Mesodermal cell (in vitro differentiated cells): ENCODE measurements at regions not wholly inside any gene's neighbourhood (a gene's known extent, or its start where the extent isn't known, plus 50 kb on each side); places are given as distances from the start of the nearest gene placed in this dataset.

Experiments
- H3K27ac ChIP-seq: 2 replicates; pipeline ENCODE4 v1.7.0; 2013; ENCODE audit warnings: mild to moderate bottlenecking, low read depth, low read length, moderate library complexity; ENCODE audit not compliant: severe bottlenecking
- H3K36me3 ChIP-seq: 2 replicates; pipeline ENCODE4 v1.7.1; 2013; ENCODE audit warnings: mild to moderate bottlenecking, low read length, moderate library complexity; ENCODE audit not compliant: control insufficient read depth, insufficient read depth
- H3K4me1 ChIP-seq: one replicate; pipeline ENCODE4 v1.7.1; 2013; ENCODE audit warnings: mild to moderate bottlenecking, low read length; ENCODE audit not compliant: insufficient read depth, control insufficient read depth, poor library complexity, severe bottlenecking
- H3K4me3 ChIP-seq: 2 replicates; pipeline ENCODE4 v1.7.0; 2013; ENCODE audit warnings: low read length, control low read depth, mild to moderate bottlenecking; ENCODE audit not compliant: insufficient read depth, poor library complexity, severe bottlenecking; ENCODE audit errors: extremely low read depth
- H3K9me3 ChIP-seq: 2 replicates; pipeline ENCODE4 v1.7.1; 2013; ENCODE audit warnings: mild to moderate bottlenecking, low read length, moderate library complexity; ENCODE audit not compliant: control insufficient read depth
- WGBS, 2 experiments: methylation state at CpG; one replicate each; pipeline ENCODE4 v1.1.5; 2013; ENCODE audit warnings: missing lambda C conversion rate in 2 of 2; ENCODE audit not compliant: insufficient coverage in 2 of 2; 5-methylcytosine and 5-hydroxymethylcytosine counted together

DNA sequence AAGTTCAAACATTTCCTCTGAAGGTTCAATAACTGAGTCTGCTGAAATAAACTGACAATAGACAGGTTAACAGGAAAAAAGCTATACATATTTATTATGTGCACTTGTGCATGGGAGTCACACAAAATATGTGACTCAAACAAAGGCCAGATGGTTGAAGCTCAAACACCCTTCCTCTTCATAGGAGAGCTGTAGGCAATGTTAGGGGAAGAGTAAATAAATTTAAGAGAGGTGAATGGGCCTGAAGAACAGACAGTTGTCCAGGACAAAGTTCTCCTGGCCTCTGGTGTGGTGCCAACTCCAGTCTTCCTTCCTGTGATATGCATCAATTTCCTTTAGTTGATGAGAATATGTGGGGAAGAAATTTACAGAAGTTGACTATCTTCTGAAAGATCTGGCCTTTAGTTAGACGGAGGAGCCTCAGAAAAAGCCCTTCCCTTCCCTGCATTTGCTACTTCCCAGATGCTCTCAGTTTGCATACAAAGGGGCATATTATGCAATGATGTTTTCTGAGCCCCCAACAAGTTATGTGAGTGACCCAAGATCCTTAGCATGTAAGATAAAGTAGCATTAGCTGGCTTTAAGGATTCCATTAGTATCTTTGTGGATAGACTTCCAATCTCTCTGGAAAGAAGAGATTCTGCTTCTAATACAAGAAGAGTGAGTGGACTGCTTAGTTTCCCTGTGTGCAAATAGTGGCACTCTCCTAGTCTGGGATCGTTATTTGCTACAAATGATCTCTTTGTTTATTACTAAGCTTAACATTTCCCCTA lies 96.4 kb upstream of the IGSF10 start:
- no peak overlapping the region for H3K4me3 ChIP-seq
- WGBS, 2 experiments = no CpG with 5 or more reads among the region's 2 CpGs
- H3K36me3 ChIP-seq = no peaks in the 10 kb centered on the region
- no peaks in the 10 kb centered on the region for H3K9me3 ChIP-seq
- peaks cover 9% of the 10 kb centered on the region for H3K4me1 ChIP-seq
- peak overlapping the region; percentile 26 for H3K27ac ChIP-seq

DNA sequence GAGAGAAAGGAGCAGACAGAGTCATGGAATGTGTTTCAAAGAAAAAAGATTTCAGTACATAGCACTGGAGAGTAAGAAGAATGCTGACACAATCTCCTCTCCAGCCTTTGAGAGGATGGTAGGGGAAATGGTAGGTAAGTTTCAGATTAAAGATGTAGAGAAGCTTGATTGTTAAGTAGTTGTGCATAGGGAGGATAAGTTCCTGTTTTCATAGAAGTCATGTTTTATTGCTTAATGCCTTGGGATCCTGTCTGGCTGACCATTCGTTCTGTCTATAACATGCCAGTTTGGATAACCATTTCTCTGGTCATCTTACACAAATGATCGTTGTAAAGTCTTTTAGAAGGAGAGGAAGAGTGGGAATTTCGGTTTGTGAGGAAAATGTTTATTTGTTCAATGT lies 95.7 kb upstream of the IGSF10 start:
- peak overlapping the region; percentile 65 for H3K27ac ChIP-seq
- H3K4me1 ChIP-seq = peaks cover 9% of the 10 kb centered on the region
- no peak overlapping the region for H3K4me3 ChIP-seq
- H3K36me3 ChIP-seq = no peaks in the 10 kb centered on the region
- H3K9me3 ChIP-seq = no peaks in the 10 kb centered on the region
- 82 to 91% methylated on average over 2 of the region's 3 CpGs for WGBS, 2 experiments

GRCh38 chr3:151555523-151555922 lies 94.7 kb upstream of the IGSF10 start:
- Histone ChIP-seq H3K4me3 (no peak overlapping the region), H3K36me3 (no peaks in the 10 kb centered on the region), H3K27ac (peak overlapping the region; percentile 65), H3K4me1 (peaks cover 9% of the 10 kb centered on the region), H3K9me3 (no peaks in the 10 kb centered on the region)
- 83 to 92% methylated on average over 1 to 2 of the region's 2 CpGs for WGBS, 2 experiments

- Histone ChIP-seq H3K9me3 (no peaks in the 10 kb centered on the region), H3K27ac (no peak overlapping the region), H3K36me3 (no peaks in the 10 kb centered on the region), H3K4me3 (no peak overlapping the region), H3K4me1 (peaks cover 9% of the 10 kb centered on the region)
- 100% methylated on average over 2 of the region's 3 CpGs for WGBS, 2 experiments
These were observed 93.0 kb upstream of the IGSF10 start for GRCh38 chr3:151553888-151554287.

GRCh38 chr3:151552589-151552988 lies 91.7 kb upstream of the IGSF10 start:
- WGBS, 2 experiments = no CpG with 5 or more reads among the region's 2 CpGs
- H3K36me3 ChIP-seq = no peaks in the 10 kb centered on the region
- H3K4me1 ChIP-seq = peaks cover 9% of the 10 kb centered on the region
- no peak overlapping the region for H3K4me3 ChIP-seq
- no peak overlapping the region for H3K27ac ChIP-seq
- no peaks in the 10 kb centered on the region for H3K9me3 ChIP-seq

- Histone ChIP-seq H3K9me3 (no peaks in the 10 kb centered on the region), H3K4me3 (no peak overlapping the region), H3K4me1 (peaks cover 7% of the 10 kb centered on the region), H3K36me3 (no peaks in the 10 kb centered on the region), H3K27ac (no peak overlapping the region)
- 90 to 97% methylated on average over 4 to 5 of the region's 5 CpGs for WGBS, 2 experiments
These were observed 89.8 kb upstream of the IGSF10 start for GRCh38 chr3:151550642-151551041.

DNA sequence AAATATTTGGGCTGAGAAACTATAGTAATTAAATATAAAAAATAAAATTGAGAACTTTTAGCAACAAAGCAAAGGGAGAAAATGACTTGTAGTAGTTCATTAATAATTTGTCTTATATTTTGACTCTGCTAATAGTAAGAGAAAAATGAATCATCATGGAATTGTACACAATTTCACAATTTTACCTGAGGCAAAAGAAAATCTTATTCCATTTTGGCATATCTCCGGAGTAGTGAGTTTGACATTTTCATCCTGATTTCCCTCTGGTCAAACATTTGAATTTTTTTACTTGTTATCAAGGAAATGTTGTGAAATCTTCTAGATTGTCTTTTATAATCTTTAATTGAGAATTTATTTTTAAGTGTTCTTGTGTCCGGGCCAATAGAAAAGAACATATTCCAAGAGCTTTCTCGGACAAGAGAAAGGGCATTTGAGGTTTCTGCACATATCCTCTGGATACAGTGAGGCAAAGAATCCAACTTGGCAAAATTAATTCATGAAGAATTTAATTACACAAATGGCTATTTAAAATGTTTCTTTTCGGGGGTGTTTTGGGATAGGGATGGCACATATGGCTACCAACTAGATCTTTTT lies 89.3 kb upstream of the IGSF10 start:
- H3K9me3 ChIP-seq = no peaks in the 10 kb centered on the region
- H3K27ac ChIP-seq = no peak overlapping the region
- 100% methylated on average over 1 of the region's 4 CpGs; no CpG with 5 or more reads in 1 of the 2 experiments for WGBS, 2 experiments
- H3K36me3 ChIP-seq = no peaks in the 10 kb centered on the region
- H3K4me1 ChIP-seq = peaks cover 2% of the 10 kb centered on the region
- H3K4me3 ChIP-seq = no peak overlapping the region

DNA sequence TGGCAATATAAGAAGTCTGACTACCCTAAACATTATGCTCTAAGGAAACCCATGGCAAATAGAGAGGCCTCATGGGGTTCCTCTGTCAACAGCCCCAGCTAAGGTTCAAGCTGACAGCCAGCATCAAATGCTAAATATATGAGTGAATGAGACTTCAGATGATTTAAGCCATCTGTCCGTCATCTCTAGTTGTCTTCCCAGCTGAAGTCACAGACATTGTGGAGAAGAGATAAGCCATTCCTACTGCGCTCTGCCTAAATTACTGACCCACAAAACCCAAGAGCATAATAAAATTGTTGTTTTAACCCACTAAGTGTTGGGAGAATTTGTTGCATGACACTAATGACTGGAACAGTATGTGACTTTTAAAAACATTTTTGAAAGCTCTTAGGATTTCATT lies 87.3 kb upstream of the IGSF10 start:
- H3K4me3 ChIP-seq = no peak overlapping the region
- no peaks in the 10 kb centered on the region for H3K36me3 ChIP-seq
- no peak overlapping the region for H3K27ac ChIP-seq
- WGBS, 2 experiments = 71% methylated on average over 1 of the region's 2 CpGs; no CpG with 5 or more reads in 1 of the 2 experiments
- no peaks in the 10 kb centered on the region for H3K4me1 ChIP-seq
- H3K9me3 ChIP-seq = no peaks in the 10 kb centered on the region

- Histone ChIP-seq H3K27ac (no peak overlapping the region), H3K36me3 (no peaks in the 10 kb centered on the region), H3K4me3 (no peak overlapping the region), H3K4me1 (peaks cover 1% of the 10 kb centered on the region), H3K9me3 (no peaks in the 10 kb centered on the region)
These were observed 83.3 kb upstream of the IGSF10 start for GRCh38 chr3:151544164-151544548.

GRCh38 chr3:151541178-151541577 lies 80.3 kb upstream of the IGSF10 start:
- H3K36me3 ChIP-seq = no peaks in the 10 kb centered on the region
- no peaks in the 10 kb centered on the region for H3K9me3 ChIP-seq
- H3K4me3 ChIP-seq = no peak overlapping the region
- H3K4me1 ChIP-seq = peaks cover 22% of the 10 kb centered on the region
- no peak overlapping the region for H3K27ac ChIP-seq

DNA sequence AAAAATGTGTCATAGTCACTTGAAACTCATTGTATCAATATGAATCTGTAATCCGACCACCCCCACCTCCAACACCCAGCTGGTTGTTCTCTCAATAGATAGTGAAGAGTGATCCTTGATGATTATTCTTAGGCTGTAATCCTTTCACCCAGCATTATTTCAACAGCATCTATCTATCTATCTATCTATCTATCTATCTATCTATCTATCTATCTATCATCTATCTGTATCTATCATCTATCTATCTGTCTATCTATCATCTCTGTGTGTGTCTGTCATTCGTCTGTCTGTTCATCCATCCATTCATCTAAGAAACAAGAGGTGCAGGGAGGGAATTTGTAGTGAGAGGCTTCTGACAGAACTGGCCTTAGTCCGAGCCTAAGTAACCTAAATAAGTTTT lies 78.7 kb upstream of the IGSF10 start:
- Histone ChIP-seq H3K4me3 (no peak overlapping the region), H3K27ac (no peak overlapping the region), H3K4me1 (peaks cover 22% of the 10 kb centered on the region), H3K36me3 (no peaks in the 10 kb centered on the region), H3K9me3 (no peaks in the 10 kb centered on the region)
- no CpG with 5 or more reads among the region's 3 CpGs for WGBS, 2 experiments
